ENCODE measurements at regions not wholly inside any gene's neighbourhood (a gene's known extent, or its start where the extent isn't known, plus 50 kb on each side); places are given as distances from the start of the nearest gene placed in this dataset.

DNA sequence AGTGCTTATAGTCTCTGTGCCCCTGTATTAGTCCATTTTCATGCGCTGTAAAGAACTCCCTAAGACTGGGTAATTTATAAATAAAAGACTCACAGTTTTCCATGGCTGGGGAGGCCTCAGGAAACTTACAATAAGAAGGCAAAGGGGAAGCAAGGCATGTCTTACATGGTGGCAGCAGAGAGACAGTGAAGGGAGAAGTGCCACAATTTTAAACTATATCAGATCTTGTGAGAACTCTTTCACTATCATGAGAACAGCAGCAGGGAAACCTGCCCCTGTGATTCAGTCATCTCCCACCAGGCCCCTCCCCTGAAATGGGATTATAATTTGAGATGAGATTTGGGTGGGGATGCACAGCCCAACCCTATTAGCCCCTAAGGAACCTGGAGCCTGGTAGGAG lies 243.2 kb downstream of the EDEM1 start:
- DNase-seq: no peak
- Histone ChIP-seq H3K4me1 (peaks cover 0 to 7% (median 0%) of the 10 kb centered on the region in 9 donors), H3K27me3 (no peaks in the 10 kb centered on the region), H3K36me3 (no peaks in the 10 kb centered on the region), H3K4me3 (no peak overlapping the region), H3K27ac (no peak overlapping the region), H3K9me3 (no peaks in the 10 kb centered on the region)
- intact Hi-C loops (cut with DNase I): no loop called here
- 93% methylated on average over 1 of the region's 1 CpG for WGBS, 2 donors
- TF ChIP-seq, protein P1, sequence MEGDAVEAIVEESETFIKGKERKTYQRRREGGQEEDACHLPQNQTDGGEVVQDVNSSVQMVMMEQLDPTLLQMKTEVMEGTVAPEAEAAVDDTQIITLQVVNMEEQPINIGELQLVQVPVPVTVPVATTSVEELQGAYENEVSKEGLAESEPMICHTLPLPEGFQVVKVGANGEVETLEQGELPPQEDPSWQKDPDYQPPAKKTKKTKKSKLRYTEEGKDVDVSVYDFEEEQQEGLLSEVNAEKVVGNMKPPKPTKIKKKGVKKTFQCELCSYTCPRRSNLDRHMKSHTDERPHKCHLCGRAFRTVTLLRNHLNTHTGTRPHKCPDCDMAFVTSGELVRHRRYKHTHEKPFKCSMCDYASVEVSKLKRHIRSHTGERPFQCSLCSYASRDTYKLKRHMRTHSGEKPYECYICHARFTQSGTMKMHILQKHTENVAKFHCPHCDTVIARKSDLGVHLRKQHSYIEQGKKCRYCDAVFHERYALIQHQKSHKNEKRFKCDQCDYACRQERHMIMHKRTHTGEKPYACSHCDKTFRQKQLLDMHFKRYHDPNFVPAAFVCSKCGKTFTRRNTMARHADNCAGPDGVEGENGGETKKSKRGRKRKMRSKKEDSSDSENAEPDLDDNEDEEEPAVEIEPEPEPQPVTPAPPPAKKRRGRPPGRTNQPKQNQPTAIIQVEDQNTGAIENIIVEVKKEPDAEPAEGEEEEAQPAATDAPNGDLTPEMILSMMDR (IDR thresholded peaks at IDR 0.05): no peak
- no peak for ATAC-seq

DNA sequence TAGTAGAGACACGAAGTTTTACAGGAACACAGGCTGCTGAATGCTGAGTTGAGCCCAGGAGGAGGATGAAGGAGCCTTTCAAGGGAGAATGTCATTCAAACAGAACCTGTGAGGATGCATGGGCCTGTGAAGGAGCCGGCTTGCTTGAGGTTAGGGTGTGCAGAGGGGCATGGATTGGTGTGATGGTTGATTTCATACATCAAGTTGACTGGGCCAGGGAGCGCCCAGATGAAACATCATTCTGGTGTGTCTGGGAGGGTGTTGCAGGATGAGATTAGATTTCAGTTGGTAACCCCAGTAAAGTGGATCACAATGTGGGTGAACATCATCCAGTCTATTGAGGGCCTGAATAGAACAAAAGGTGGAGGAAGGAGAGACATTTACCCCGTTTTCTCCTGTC lies 243.6 kb downstream of the EDEM1 start:
- intact Hi-C loops (cut with DNase I): no loop called here
- no peaks in the 10 kb centered on the region for H3K36me3 ChIP-seq
- H3K9me3 ChIP-seq: no peaks in the 10 kb centered on the region
- TF ChIP-seq, protein P1 (IDR thresholded peaks at IDR 0.05): no peak
- ATAC-seq (no peak), DNase-seq (no peak)
- peaks cover 0 to 4% (median 0%) of the 10 kb centered on the region in 9 donors for H3K4me1 ChIP-seq
- H3K27me3 ChIP-seq: peaks cover 0 to 4% (median 0%) of the 10 kb centered on the region in 7 donors
- no peak overlapping the region for H3K4me3 ChIP-seq
- no peak overlapping the region for H3K27ac ChIP-seq
- whole genome bisulfite sequencing, 2 donors: 79 to 84% methylated on average over 4 of the region's 4 CpGs

DNA sequence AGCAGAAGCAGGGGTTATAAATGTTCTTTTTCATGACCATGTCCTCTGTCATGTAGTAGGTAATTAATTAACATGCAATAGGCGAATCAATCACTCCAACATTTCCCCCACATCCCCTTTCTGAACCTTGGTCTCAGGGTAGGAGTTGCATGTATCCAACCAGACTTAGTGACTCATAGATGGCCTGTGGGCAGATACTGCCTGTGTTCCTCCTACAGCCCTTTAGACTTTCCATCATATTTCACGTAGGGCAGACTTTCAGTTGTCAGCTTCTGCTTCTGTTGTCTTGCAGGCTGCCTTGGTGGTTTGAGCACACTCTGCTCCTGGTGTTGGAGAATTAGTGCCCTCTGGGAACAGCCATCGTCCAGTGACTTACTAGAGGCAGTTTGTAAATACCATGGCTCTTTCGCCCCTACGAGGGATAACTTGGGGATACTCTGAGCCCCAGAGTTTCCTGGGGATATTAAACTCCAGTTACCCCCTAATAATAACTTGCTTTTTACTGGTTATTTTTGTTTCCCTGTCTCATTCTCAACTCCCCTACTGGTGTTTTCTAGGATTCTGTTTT lies 244.4 kb downstream of the EDEM1 start:
- no peak overlapping the region for H3K27ac ChIP-seq
- peaks cover 0 to 7% (median 0%) of the 10 kb centered on the region in 7 donors for H3K27me3 ChIP-seq
- H3K4me3 ChIP-seq: no peak overlapping the region
- H3K9me3 ChIP-seq: no peaks in the 10 kb centered on the region
- no peaks in the 10 kb centered on the region for H3K4me1 ChIP-seq
- H3K36me3 ChIP-seq: no peaks in the 10 kb centered on the region
- intact Hi-C loops (cut with DNase I): no loop called here
- WGBS, 2 donors: 78% methylated on average over 5 of the region's 5 CpGs
- DNase-seq (no peak), ATAC-seq (no peak)
- TF ChIP-seq, protein P1 (IDR thresholded peaks at IDR 0.05): no peak

DNA sequence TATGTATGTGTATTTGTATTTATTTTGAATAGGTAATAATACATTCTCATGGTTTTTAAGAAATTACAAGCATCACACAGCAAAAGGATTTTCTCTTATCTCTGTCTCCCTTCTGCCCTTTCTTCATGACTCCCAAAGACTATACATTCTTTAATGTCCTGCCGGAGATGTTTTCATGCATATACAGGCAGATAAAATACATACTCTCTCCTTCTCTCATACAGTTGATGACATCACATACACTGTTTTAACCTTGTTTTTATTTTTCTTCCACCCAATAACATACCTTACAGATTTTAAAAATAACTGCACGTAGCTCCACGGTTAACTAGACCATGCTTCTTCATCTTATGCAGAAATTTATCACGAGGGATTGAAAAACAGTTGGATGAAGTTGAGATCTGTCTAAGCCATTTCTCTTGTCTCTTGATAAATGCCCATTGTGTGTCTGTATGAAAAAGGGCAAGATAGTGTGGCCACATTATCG lies 249.8 kb downstream of the EDEM1 start:
- H3K27ac ChIP-seq: no peak overlapping the region
- 73 to 77% methylated on average over 5 of the region's 5 CpGs for WGBS, 2 donors
- TF ChIP-seq, protein P1 (IDR thresholded peaks at IDR 0.05): no peak
- ATAC-seq (no peak), DNase-seq (no peak)
- peaks cover 0 to 7% (median 0%) of the 10 kb centered on the region in 7 donors for H3K27me3 ChIP-seq
- no peaks in the 10 kb centered on the region for H3K4me1 ChIP-seq
- no peaks in the 10 kb centered on the region for H3K36me3 ChIP-seq
- H3K9me3 ChIP-seq: no peaks in the 10 kb centered on the region
- no peak overlapping the region for H3K4me3 ChIP-seq
- intact Hi-C loops (cut with DNase I): no loop called here

Measured in heart right ventricle (tissue), 16 donors.